Mucosa of rectum (tissue), 2 donors: ENCODE measurements at regions not wholly inside any gene's neighbourhood (a gene's known extent, or its start where the extent isn't known, plus 50 kb on each side); places are given as distances from the start of the nearest gene placed in this dataset.

Experiments used
- H3K27ac ChIP-seq, 2 donors: one replicate each; pipeline ENCODE4 v1.7.0; 2013; ENCODE audit warnings: inconsistent platforms in 2 of 2, low read depth in 2 of 2, low read length in 2 of 2
- H3K27me3 ChIP-seq, 2 donors: one replicate each; pipeline ENCODE4 v1.7.0; 2013; ENCODE audit warnings: low read length in 2 of 2; ENCODE audit not compliant: control insufficient read depth in 2 of 2, insufficient read depth in 2 of 2
- H3K36me3 ChIP-seq, 2 donors: one replicate each; pipeline ENCODE4 v1.7.0; 2013; ENCODE audit warnings: low read length in 2 of 2; ENCODE audit not compliant: control insufficient read depth in 2 of 2, insufficient read depth in 2 of 2
- H3K4me1 ChIP-seq, 2 donors: one replicate each; pipeline ENCODE4 v1.7.0; 2013; ENCODE audit warnings: low read length in 2 of 2, mild to moderate bottlenecking in 1 of 2; ENCODE audit not compliant: control insufficient read depth in 2 of 2, insufficient read depth in 2 of 2
- H3K4me3 ChIP-seq, 2 donors: one replicate each; pipeline ENCODE4 v1.7.0; 2013; ENCODE audit warnings: low read length in 2 of 2
- H3K9ac ChIP-seq, 2 donors: one replicate each; pipeline ENCODE4 v1.7.0; 2013; ENCODE audit warnings: low read length in 2 of 2, low read depth in 1 of 2, mild to moderate bottlenecking in 1 of 2
- H3K9me3 ChIP-seq, 2 donors: one replicate each; pipeline ENCODE4 v1.7.0; 2013; ENCODE audit warnings: low read length in 2 of 2; ENCODE audit not compliant: control insufficient read depth in 2 of 2
- donor health status: healthy.
- donor health status: Normal muscosa, but diverticular disease.

- no peaks in the 10 kb centered on the region for H3K36me3 ChIP-seq
- no peak overlapping the region for H3K9ac ChIP-seq
- no peak overlapping the region for H3K4me3 ChIP-seq
- no peaks in the 10 kb centered on the region for H3K27me3 ChIP-seq
- H3K4me1 ChIP-seq, result no peaks in the 10 kb centered on the region
- H3K27ac ChIP-seq, result no peak overlapping the region
- peaks cover 0 to 3% of the 10 kb centered on the region in 2 donors for H3K9me3 ChIP-seq
These were observed 186.2 kb upstream of the CDH4 start for GRCh38 chr20:61065853-61066252.

GRCh38 chr20:61066526-61066925 is 185.5 kb upstream of the CDH4 start:
- Histone ChIP-seq H3K27me3 (no peaks in the 10 kb centered on the region), H3K9ac (no peak overlapping the region), H3K4me3 (no peak overlapping the region), H3K36me3 (no peaks in the 10 kb centered on the region), H3K4me1 (no peaks in the 10 kb centered on the region), H3K27ac (no peak overlapping the region), H3K9me3 (peaks cover 0 to 3% of the 10 kb centered on the region in 2 donors)

GRCh38 chr20:61067221-61067620 is 184.8 kb upstream of the CDH4 start:
- Histone ChIP-seq H3K9me3 (peaks cover 0 to 3% of the 10 kb centered on the region in 2 donors), H3K27me3 (no peaks in the 10 kb centered on the region), H3K9ac (no peak overlapping the region), H3K4me1 (no peaks in the 10 kb centered on the region), H3K4me3 (no peak overlapping the region), H3K27ac (no peak overlapping the region), H3K36me3 (no peaks in the 10 kb centered on the region)

- H3K4me3 ChIP-seq, result no peak overlapping the region
- H3K4me1 ChIP-seq, result no peaks in the 10 kb centered on the region
- no peak overlapping the region for H3K9ac ChIP-seq
- no peaks in the 10 kb centered on the region for H3K27me3 ChIP-seq
- H3K9me3 ChIP-seq, result peaks cover 0 to 6% of the 10 kb centered on the region in 2 donors
- no peak overlapping the region for H3K27ac ChIP-seq
- no peaks in the 10 kb centered on the region for H3K36me3 ChIP-seq
These were observed 179.7 kb upstream of the CDH4 start for GRCh38 chr20:61072398-61072797.

- Histone ChIP-seq H3K9me3 (peaks cover 0 to 3% of the 10 kb centered on the region in 2 donors), H3K36me3 (no peaks in the 10 kb centered on the region), H3K27me3 (no peaks in the 10 kb centered on the region), H3K4me3 (no peak overlapping the region), H3K9ac (no peak overlapping the region), H3K4me1 (no peaks in the 10 kb centered on the region), H3K27ac (no peak overlapping the region)
These were observed 178.7 kb upstream of the CDH4 start for GRCh38 chr20:61073376-61073775.

- Histone ChIP-seq H3K9ac (no peak overlapping the region), H3K4me1 (no peaks in the 10 kb centered on the region), H3K36me3 (no peaks in the 10 kb centered on the region), H3K27me3 (no peaks in the 10 kb centered on the region), H3K9me3 (no peaks in the 10 kb centered on the region), H3K4me3 (no peak overlapping the region), H3K27ac (no peak overlapping the region)
These were observed 169.3 kb upstream of the CDH4 start for GRCh38 chr20:61082720-61083119.

GRCh38 chr20:61083431-61083830 is 168.6 kb upstream of the CDH4 start:
- no peak overlapping the region for H3K4me3 ChIP-seq
- no peaks in the 10 kb centered on the region for H3K27me3 ChIP-seq
- no peaks in the 10 kb centered on the region for H3K9me3 ChIP-seq

GRCh38 chr20:61086031-61086430 is 166.0 kb upstream of the CDH4 start:
- no peak overlapping the region for H3K27ac ChIP-seq
- no peaks in the 10 kb centered on the region for H3K27me3 ChIP-seq
- no peaks in the 10 kb centered on the region for H3K36me3 ChIP-seq
- no peak overlapping the region for H3K4me3 ChIP-seq
- H3K9ac ChIP-seq, result no peak overlapping the region
- no peaks in the 10 kb centered on the region for H3K9me3 ChIP-seq
- H3K4me1 ChIP-seq, result no peaks in the 10 kb centered on the region

More at GRCh38 chr20:61083431-61083830, 168.6 kb upstream of the CDH4 start:
- no peaks in the 10 kb centered on the region for H3K36me3 ChIP-seq
- no peak overlapping the region for H3K9ac ChIP-seq
- no peaks in the 10 kb centered on the region for H3K4me1 ChIP-seq
- no peak overlapping the region for H3K27ac ChIP-seq

GRCh38 chr20:61090541-61090940 is 161.5 kb upstream of the CDH4 start:
- H3K9me3 ChIP-seq, result peaks cover 0 to 9% of the 10 kb centered on the region in 2 donors
- H3K4me1 ChIP-seq, result no peaks in the 10 kb centered on the region
- H3K27ac ChIP-seq, result no peak overlapping the region
- H3K9ac ChIP-seq, result no peak overlapping the region
- H3K27me3 ChIP-seq, result no peaks in the 10 kb centered on the region
- no peak overlapping the region for H3K4me3 ChIP-seq
- H3K36me3 ChIP-seq, result no peaks in the 10 kb centered on the region

- Histone ChIP-seq H3K36me3 (no peaks in the 10 kb centered on the region), H3K27me3 (no peaks in the 10 kb centered on the region), H3K4me3 (no peak overlapping the region), H3K9ac (no peak overlapping the region), H3K9me3 (peaks cover 0 to 9% of the 10 kb centered on the region in 2 donors), H3K4me1 (no peaks in the 10 kb centered on the region), H3K27ac (no peak overlapping the region)
These were observed 159.8 kb upstream of the CDH4 start for GRCh38 chr20:61092251-61092650.

GRCh38 chr20:61094581-61094980 is 157.5 kb upstream of the CDH4 start:
- H3K36me3 ChIP-seq, result no peaks in the 10 kb centered on the region
- H3K4me3 ChIP-seq, result no peak overlapping the region
- H3K9ac ChIP-seq, result no peak overlapping the region
- peaks cover 0 to 9% of the 10 kb centered on the region in 2 donors for H3K9me3 ChIP-seq
- no peaks in the 10 kb centered on the region for H3K27me3 ChIP-seq
- no peaks in the 10 kb centered on the region for H3K4me1 ChIP-seq
- no peak overlapping the region for H3K27ac ChIP-seq
